Stimulated activated naive B cell treated with anti-CD40 and anti-IgM and Interleukin-4, amounts not matched to agents 10 μg/mL and 1 μg/mL and 100 μg/mL, for 72 hours (primary cell): ENCODE measurements at regions not wholly inside any gene's neighbourhood (a gene's known extent, or its start where the extent isn't known, plus 50 kb on each side); places are given as distances from the start of the nearest gene placed in this dataset.
"Not testable (repeated sequence)": the region's sequence is repeated elsewhere in the genome, so short reads cannot be mapped to it uniquely, and the experiment has no call there.

Experiments
- ATAC-seq, 2 donors: fragments of 150-1000 bp; cut with Tn5 transposase; replicated peaks; 2 replicates each; pipeline ENCODE4 v1.10.0; 2021; ENCODE audit warnings: moderate library complexity in 1 of 2
- DNase-seq: peaks from one replicate; pipeline ENCODE4 v3.0.0; 2021
- H3K27ac Mint-ChIP-seq: one replicate; pipeline ENCODE4 v1.8.0; 2022; ENCODE audit warnings: mild to moderate bottlenecking, mixed read lengths
- H3K27me3 Mint-ChIP-seq, 2 donors: one replicate each; pipeline ENCODE4 v1.8.0; 2022; ENCODE audit warnings: mixed read lengths in 2 of 2
- H3K36me3 Mint-ChIP-seq, 2 donors: one replicate each; pipeline ENCODE4 v1.8.0; 2022; ENCODE audit warnings: mixed read lengths in 2 of 2, mild to moderate bottlenecking in 1 of 2
- H3K4me1 Mint-ChIP-seq, 2 donors: one replicate each; pipeline ENCODE4 v1.8.0; 2022; ENCODE audit warnings: mixed read lengths in 2 of 2, mild to moderate bottlenecking in 1 of 2
- H3K4me3 Mint-ChIP-seq, 2 donors: one replicate each; pipeline ENCODE4 v1.8.0; 2022; ENCODE audit warnings: mild to moderate bottlenecking in 2 of 2, mixed read lengths in 2 of 2, moderate library complexity in 1 of 2
- H3K9me3 Mint-ChIP-seq, 2 donors: one replicate each; pipeline ENCODE4 v1.8.0; 2022; ENCODE audit warnings: mixed read lengths in 2 of 2, mild to moderate bottlenecking in 1 of 2

DNA sequence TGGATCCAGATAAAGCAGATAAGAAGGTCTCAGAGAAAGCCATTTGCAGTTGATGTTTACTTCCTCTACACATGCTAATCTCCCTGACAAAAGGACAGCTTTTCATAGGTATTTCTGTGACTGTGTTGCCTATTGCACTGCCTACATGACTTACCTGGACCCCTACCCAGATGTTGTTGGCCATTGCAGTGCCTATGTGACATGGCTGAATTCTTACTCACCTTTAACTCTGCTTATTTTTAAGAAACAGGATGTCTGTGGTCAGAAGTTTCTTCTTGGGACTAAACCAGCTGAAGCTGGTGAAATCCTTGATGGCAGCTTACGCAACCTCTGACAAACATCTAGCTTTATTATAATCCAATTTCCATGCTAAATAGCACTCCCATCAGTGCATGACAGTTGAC is 50.7 kb downstream of the PPIAL4D start:
- H3K4me3 Mint-ChIP-seq, H3K27me3 Mint-ChIP-seq, H3K36me3 Mint-ChIP-seq, H3K4me1 Mint-ChIP-seq, H3K9me3 Mint-ChIP-seq, DNase-seq, H3K27ac Mint-ChIP-seq: not testable (repeated sequence)
- peak; percentile 69 to 75 for ATAC-seq

DNA sequence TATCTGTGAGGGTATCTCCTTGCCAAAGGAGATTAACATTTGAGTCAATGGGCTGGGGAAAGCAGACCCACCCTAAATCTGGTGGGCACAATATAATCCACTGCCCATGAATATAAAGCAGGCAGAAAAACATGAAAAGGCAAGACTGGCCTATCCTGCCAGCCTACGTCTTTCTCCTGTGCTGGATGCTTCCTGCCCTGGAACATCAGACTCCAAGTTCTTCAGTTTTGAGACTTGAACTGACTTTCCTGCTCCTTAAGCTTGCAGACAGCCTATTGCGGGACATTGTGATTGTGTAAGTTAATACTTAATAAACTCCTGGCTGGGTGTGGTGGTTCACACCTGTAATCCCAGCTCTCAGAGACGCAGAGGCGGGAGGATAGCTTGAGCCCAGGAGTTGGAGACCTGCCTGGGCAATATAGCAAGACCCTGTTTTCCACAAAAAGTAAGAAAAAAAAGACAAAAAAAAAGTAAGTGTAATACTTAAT is 52.4 kb downstream of the PPIAL4D start:
- not testable (repeated sequence) for DNase-seq, H3K27me3 Mint-ChIP-seq, H3K36me3 Mint-ChIP-seq, H3K4me1 Mint-ChIP-seq, ATAC-seq, H3K9me3 Mint-ChIP-seq
- Mint-ChIP-seq H3K4me3 (peak overlapping the region in 1 of 2 donors; percentile 35), H3K27ac (peak overlapping the region; percentile 39)

DNA sequence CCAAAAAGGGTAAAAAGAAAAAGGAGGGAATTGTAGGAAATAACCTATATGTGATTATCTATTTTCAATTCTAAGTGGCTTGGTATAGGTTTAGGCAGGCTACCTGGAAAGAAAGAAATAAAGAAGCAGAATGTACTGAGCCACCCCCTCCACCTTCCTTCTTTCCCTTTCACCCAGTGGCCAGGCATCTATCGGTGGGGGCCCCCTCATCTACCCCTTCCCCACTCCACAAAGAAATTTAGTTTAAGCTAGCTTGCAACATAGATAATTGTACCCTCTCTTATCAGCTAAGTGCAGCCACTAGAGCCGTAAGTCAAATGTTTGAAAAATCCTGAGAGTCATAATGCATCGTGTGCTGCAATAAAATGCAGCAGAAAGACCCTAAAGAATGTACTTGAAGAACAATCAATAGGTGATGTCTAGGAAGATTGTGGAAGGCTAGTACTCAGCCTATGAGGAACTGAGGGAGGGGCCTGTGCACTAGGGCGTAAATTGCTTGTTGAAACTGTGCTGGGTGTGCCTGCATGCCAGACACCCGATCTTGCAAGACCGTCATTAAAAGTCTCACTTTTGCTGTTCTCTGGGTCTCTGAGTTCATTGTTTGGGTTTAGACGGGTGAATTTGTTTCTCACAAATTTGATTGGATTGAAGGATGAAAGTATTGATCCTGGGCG is 53.0 kb downstream of the PPIAL4D start:
- H3K9me3 Mint-ChIP-seq, H3K36me3 Mint-ChIP-seq, DNase-seq, H3K27me3 Mint-ChIP-seq, H3K4me1 Mint-ChIP-seq: not testable (repeated sequence)
- Mint-ChIP-seq H3K4me3 (peak overlapping the region in 1 of 2 donors; percentile 35), H3K27ac (peak overlapping the region; percentile 39)
- ATAC-seq = peak in 1 of 2 donors; percentile 47

DNA sequence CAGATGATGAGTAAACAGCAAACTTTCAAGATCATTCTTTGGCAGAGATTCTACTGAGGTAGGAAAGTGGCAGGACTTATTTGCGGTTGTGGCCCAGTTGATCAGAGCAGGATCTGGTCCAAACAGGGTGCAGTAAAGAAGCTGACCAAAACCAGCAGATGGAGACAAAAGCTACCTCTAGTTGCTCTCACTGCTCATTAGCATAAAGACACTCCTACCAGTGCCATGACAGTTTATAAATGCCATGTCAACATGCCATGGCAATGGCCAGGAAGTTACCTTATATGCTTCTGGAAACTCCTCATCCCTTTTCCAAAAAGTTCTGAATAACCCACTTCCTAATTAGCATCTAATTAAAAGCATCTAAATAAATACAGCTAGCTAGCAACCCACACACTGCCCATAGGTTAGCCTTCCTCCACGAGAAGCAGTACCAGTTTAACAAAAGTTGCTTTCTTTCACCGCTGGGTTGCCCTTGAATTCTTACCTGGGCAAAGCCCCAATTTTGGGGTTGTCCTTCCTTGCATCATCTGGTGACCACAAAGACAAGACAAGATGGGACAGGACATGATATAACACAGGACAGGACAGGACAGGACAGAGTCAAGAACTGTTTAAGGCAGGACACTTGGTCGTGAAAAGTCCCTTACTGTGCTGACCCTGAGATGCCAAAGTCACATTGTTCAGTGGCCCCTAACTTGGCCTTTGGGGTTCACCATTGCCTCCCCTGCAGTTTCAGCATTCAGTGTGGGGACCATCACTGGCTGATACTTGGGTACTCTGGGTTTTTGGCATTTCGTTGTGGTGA is 59.2 kb downstream of the PPIAL4D start:
- not testable (repeated sequence) for H3K27me3 Mint-ChIP-seq, H3K27ac Mint-ChIP-seq, H3K4me3 Mint-ChIP-seq, H3K36me3 Mint-ChIP-seq, DNase-seq, H3K4me1 Mint-ChIP-seq, H3K9me3 Mint-ChIP-seq
- ATAC-seq = peak; percentile 93 to 94

DNA sequence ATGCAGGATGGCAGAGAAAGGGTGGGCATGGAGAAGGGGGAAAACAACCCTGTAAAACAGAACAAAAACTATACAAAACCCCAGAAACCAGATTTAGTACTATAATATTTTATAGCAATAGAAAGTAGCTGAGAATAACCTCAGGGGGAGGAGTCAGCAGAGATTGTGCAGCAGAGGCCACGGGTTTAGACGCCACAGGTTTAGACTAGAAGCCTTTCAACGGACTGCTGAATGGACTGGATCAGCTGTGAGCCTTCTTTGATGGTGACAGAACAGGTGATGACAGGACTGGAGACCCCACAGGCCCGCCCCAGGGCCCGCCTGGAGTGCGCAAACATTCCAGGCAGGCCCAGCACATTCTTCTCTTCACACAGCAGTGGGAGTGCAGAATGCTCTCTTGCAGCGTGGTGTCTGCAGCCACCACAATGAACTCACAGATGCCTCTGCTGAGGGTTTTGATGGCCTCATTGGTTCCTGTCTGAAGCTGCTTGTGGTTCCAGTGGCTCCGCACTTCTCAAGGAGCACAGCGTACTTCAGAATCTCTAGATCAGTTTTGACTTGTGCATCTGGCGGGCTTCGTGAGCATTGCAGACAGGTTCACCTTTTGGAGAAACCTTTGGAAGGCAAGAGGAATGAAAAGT is 65.6 kb downstream of the PPIAL4D start:
- not testable (repeated sequence) for H3K36me3 Mint-ChIP-seq, H3K27me3 Mint-ChIP-seq, H3K4me3 Mint-ChIP-seq

DNA sequence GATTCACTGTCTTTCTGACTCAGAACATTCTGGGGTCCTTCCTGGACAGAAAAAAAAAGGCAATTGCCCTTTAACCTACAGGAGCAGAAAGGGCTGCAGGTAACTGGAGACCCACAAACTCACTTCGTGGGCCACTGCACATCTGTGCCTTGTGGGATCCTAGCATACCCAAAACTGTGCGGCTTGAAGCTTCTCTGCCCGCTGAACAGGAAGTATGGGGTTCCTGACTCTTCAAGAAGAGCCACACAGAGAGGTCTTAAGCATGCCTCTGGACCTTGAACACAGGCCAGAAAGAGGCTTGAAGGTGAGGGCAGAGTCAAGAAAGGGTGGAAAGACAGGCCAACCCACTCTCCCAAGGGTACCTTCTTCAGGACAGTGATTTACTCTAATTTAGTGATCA is 67.6 kb downstream of the PPIAL4D start:
- H3K4me3 Mint-ChIP-seq, H3K27me3 Mint-ChIP-seq, H3K36me3 Mint-ChIP-seq, H3K4me1 Mint-ChIP-seq, ATAC-seq, DNase-seq, H3K9me3 Mint-ChIP-seq, H3K27ac Mint-ChIP-seq: not testable (repeated sequence)

More for the DNA sequence above, 65.6 kb downstream of the PPIAL4D start:
- not testable (repeated sequence) for H3K9me3 Mint-ChIP-seq, H3K4me1 Mint-ChIP-seq, ATAC-seq, H3K27ac Mint-ChIP-seq, DNase-seq

DNA sequence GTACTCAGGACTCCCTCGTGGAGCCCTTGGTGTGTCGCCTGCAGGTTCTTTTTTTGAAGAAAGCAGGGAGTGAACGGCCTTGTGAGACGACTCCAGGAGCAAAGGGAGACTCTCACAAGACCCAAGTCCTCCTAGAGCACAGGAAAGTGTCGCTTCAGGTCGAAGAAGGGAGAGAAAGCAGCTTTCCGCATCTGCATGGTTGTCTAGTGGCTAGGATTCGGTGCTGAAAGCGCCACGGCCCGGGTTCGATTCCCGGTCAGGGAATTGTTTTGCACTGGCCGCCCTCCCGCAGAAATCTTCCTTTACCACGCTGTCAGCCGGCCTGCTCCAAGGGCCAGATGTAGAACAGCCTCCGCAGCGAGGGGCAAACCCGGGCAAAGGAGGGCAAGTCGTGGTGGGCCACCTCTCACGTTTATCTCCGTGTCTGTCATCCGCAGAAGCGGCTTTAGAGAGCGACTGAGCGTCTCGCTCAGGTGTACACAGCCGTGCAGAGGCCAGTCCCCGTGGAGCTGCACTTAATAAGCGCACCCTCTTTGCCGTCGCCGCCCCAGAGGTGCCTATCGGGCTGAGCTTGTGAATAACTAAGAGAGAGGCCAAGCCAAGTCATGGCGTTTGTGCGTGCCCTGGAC is 72.6 kb downstream of the FAM72D start:
- H3K9me3 Mint-ChIP-seq, H3K27ac Mint-ChIP-seq, H3K4me1 Mint-ChIP-seq, H3K27me3 Mint-ChIP-seq, H3K36me3 Mint-ChIP-seq, DNase-seq: not testable (repeated sequence)
- ATAC-seq = peak in 1 of 2 donors; percentile 36
- peak overlapping the region in 1 of 2 donors; percentile 47 for H3K4me3 Mint-ChIP-seq

DNA sequence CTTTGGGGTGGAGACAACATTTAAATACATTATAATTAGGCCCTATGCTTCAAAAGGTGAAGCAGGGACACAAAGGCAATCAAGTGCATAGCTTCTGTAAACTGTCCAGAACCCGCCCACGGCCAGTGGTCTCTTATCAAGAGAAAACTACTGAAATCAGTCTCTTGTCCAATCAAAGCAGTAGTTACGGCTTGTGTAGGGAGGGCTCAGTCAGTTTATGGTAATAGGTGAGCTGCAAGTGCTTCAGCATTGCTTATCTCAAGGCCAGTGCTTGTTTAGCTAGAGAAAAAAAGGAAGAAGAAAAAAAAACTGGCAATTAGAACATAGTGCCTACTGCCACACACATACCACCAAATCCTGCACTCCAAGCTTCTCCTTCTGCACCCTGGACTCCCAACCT is 68.6 kb downstream of the FAM72D start:
- not testable (repeated sequence) for H3K27me3 Mint-ChIP-seq, H3K4me3 Mint-ChIP-seq, H3K27ac Mint-ChIP-seq, H3K9me3 Mint-ChIP-seq, H3K4me1 Mint-ChIP-seq, ATAC-seq, H3K36me3 Mint-ChIP-seq, DNase-seq
